H1 (cell line): ENCODE measurements at regions not wholly inside any gene's neighbourhood (a gene's known extent, or its start where the extent isn't known, plus 50 kb on each side); places are given as distances from the start of the nearest gene placed in this dataset.
"Not testable (repeated sequence)": the region's sequence is repeated elsewhere in the genome, so short reads cannot be mapped to it uniquely, and the experiment has no call there.

Experiments used
- CTCF ChIA-PET: fragments of 300-600 bp; sonication (Branson Sonifier 250); formaldehyde crosslinking; loops from one replicate; lab custom pipeline; 2021; ENCODE audit not compliant: partially characterized antibody; lab: Charles Lee
- POLR2A ChIA-PET: fragments of 300-600 bp; sonication (Branson Sonifier 250); formaldehyde crosslinking; loops from one replicate; lab custom pipeline; 2021; ENCODE audit warnings: inconsistent platforms; ENCODE audit not compliant: partially characterized antibody; lab: Charles Lee
- DNase-seq, 2 experiments: peaks; one replicate each; pipeline versions ENCODE4 v3.0.0 to v3.0.0-alpha.2; 2010 to 2022; ENCODE audit warnings: low spot score in 2 of 2, low read depth in 1 of 2, mixed read lengths in 1 of 2
- FAIRE-seq: peaks from 2 replicates; lab custom pipeline; 2011; peaks lifted over from hg19 to GRCh38; lab: Jason Lieb, UNC
- H2AFZ ChIP-seq: 2 replicates; pipeline ENCODE4 v1.8.1; 2012; ENCODE audit warnings: low read length, inconsistent platforms
- H2AK5ac ChIP-seq: 2 replicates; pipeline ENCODE4 v1.6.1; 2013; ENCODE audit warnings: low read depth, low read length
- H2BK120ac ChIP-seq: replicated peaks from 2 replicates; pipeline ENCODE3; 2013; ENCODE audit warnings: low read depth, low read length, inconsistent platforms
- H2BK12ac ChIP-seq: 2 replicates; pipeline ENCODE4 v1.6.1; 2013; ENCODE audit warnings: low read depth, low read length
- H2BK15ac ChIP-seq: 2 replicates; pipeline ENCODE4 v1.6.1; 2013; ENCODE audit warnings: low read length
- H2BK20ac ChIP-seq: 2 replicates; pipeline ENCODE4 v1.6.1; 2013; ENCODE audit warnings: low read length
- H2BK5ac ChIP-seq: 2 replicates; pipeline ENCODE4 v1.6.1; 2013; ENCODE audit warnings: low read depth, low read length
- H3K14ac ChIP-seq: 2 replicates; pipeline ENCODE4 v1.6.1; 2013; ENCODE audit warnings: inconsistent platforms; ENCODE audit not compliant: insufficient read length
- H3K18ac ChIP-seq: 2 replicates; pipeline ENCODE4 v1.6.1; 2013; ENCODE audit warnings: low read length; ENCODE audit errors: extremely low read depth
- H3K23ac ChIP-seq: 2 replicates; pipeline ENCODE4 v1.6.1; 2013; ENCODE audit warnings: inconsistent platforms; ENCODE audit not compliant: insufficient read length
- H3K23me2 ChIP-seq: 2 replicates; pipeline ENCODE4 v1.6.1; 2013; ENCODE audit warnings: low read depth, low read length
- H3K27ac ChIP-seq: 2 replicates; pipeline ENCODE4 v1.6.1; 2011; ENCODE audit warnings: low read depth, low read length, inconsistent platforms
- H3K27me3 ChIP-seq, 4 experiments: replicated peaks in 1 of 4; 1 replicate in 1 of 4; 2 replicates in 3 of 4; pipeline versions ENCODE4 v1.6.1 to v1.8.1; 2011 to 2013; ENCODE audit warnings: low read length in 3 of 4, mild to moderate bottlenecking in 3 of 4, inconsistent platforms in 2 of 4, mixed read lengths in 2 of 4, moderate library complexity in 1 of 4; ENCODE audit not compliant: control insufficient read depth in 3 of 4, insufficient read depth in 3 of 4; ENCODE audit errors: extremely low read depth in 1 of 4
- H3K36me3 ChIP-seq, 4 experiments: 2 replicates each; pipeline versions ENCODE4 v1.6.1 to v1.8.1; 2011 to 2013; ENCODE audit warnings: mild to moderate bottlenecking in 4 of 4, low read length in 3 of 4, moderate library complexity in 2 of 4, control low read depth in 1 of 4, inconsistent platforms in 1 of 4; ENCODE audit not compliant: insufficient read depth in 4 of 4, control insufficient read depth in 2 of 4
- H3K4ac ChIP-seq: replicated peaks from 2 replicates; pipeline ENCODE3; 2013; ENCODE audit warnings: low read length, low read depth, mixed read lengths, inconsistent platforms; ENCODE audit not compliant: insufficient read length
- H3K4me1 ChIP-seq, 4 experiments: replicated peaks in 1 of 4; 1 replicate in 1 of 4; 2 replicates in 3 of 4; pipeline versions ENCODE4 v1.6.1 to v1.8.1; 2011 to 2013; ENCODE audit warnings: low read length in 3 of 4, inconsistent platforms in 2 of 4, mixed read lengths in 1 of 4; ENCODE audit not compliant: insufficient read depth in 4 of 4, control insufficient read depth in 3 of 4
- H3K4me2 ChIP-seq, 2 experiments: 2 replicates each; pipeline versions ENCODE4 v1.6.1 to v1.8.1; 2011 to 2013; ENCODE audit warnings: low read depth in 2 of 2, low read length in 2 of 2, control low read depth in 1 of 2, inconsistent platforms in 1 of 2, mild to moderate bottlenecking in 1 of 2; ENCODE audit not compliant: insufficient read depth in 1 of 2
- H3K4me3 ChIP-seq, 4 experiments: fragments of 200-600, 300-600 bp in 1 of 4; sonication (generic), shearing (Covaris generic), sonication (Bioruptor Twin) in 1 of 4; 2 replicates each; pipeline versions ENCODE4 v1.5.1 to v1.8.1; 2011 to 2016; ENCODE audit warnings: low read length in 4 of 4, low read depth in 3 of 4, control low read depth in 2 of 4, inconsistent platforms in 2 of 4, mild to moderate bottlenecking in 2 of 4, mixed read lengths in 1 of 4, moderate library complexity in 1 of 4; ENCODE audit not compliant: insufficient read depth in 2 of 4; ENCODE audit errors: extremely low read depth in 1 of 4
- H3K56ac ChIP-seq: replicated peaks from 2 replicates; pipeline ENCODE3; 2013; ENCODE audit warnings: low read depth, mild to moderate bottlenecking, mixed read lengths, low read length, inconsistent platforms; ENCODE audit not compliant: insufficient read length
- H3K79me1 ChIP-seq: 2 replicates; pipeline ENCODE4 v1.6.1; 2013; ENCODE audit warnings: low read depth, low read length, control low read depth
- H3K79me2 ChIP-seq, 2 experiments: 2 replicates each; pipeline versions ENCODE4 v1.6.1 to v1.8.1; 2012 to 2013; ENCODE audit warnings: low read length in 2 of 2, mild to moderate bottlenecking in 2 of 2, inconsistent platforms in 1 of 2; ENCODE audit not compliant: insufficient read depth in 2 of 2, control insufficient read depth in 1 of 2
- H3K9ac ChIP-seq, 4 experiments: replicated peaks in 1 of 4; 1 replicate in 1 of 4; 2 replicates in 3 of 4; pipeline versions ENCODE4 v1.6.1 to v1.8.1; 2011 to 2013; ENCODE audit warnings: low read depth in 3 of 4, low read length in 3 of 4, control low read depth in 2 of 4, mild to moderate bottlenecking in 2 of 4, moderate library complexity in 2 of 4, inconsistent platforms in 1 of 4; ENCODE audit errors: extremely low read depth in 1 of 4
- H3K9me3 ChIP-seq, 2 experiments: 2 replicates each; pipeline versions ENCODE4 v1.6.1 to v1.8.1; 2012 to 2013; ENCODE audit warnings: mild to moderate bottlenecking in 2 of 2, moderate library complexity in 2 of 2, control low read depth in 1 of 2, inconsistent platforms in 1 of 2, low read depth in 1 of 2, low read length in 1 of 2, mixed read lengths in 1 of 2; ENCODE audit not compliant: insufficient read depth in 2 of 2
- H4K20me1 ChIP-seq, 2 experiments: replicated peaks in 1 of 2; 2 replicates each; pipeline versions ENCODE3 to v1.8.1; 2011 to 2013; ENCODE audit warnings: inconsistent platforms in 2 of 2, low read length in 2 of 2, mild to moderate bottlenecking in 1 of 2; ENCODE audit not compliant: insufficient read depth in 2 of 2, control insufficient read depth in 1 of 2
- H4K5ac ChIP-seq: 2 replicates; pipeline ENCODE4 v1.6.1; 2013; ENCODE audit warnings: low read length, low read depth, mixed read lengths, inconsistent platforms; ENCODE audit not compliant: insufficient read length
- H4K8ac ChIP-seq: 2 replicates; pipeline ENCODE4 v1.8.0; 2013; ENCODE audit warnings: mild to moderate bottlenecking, moderate library complexity, low read length, inconsistent platforms; ENCODE audit not compliant: insufficient read depth; ENCODE audit errors: extremely low read depth
- H4K91ac ChIP-seq: replicated peaks from 2 replicates; pipeline ENCODE3; 2013; ENCODE audit warnings: low read length, mixed read lengths, inconsistent platforms; ENCODE audit not compliant: insufficient read length
- WGBS, 2 experiments: shearing (Covaris generic) in 1 of 2; methylation state at CpG; one replicate each; pipeline versions ENCODE4 v1.1.6 to v1.1.7; 2013 to 2015; ENCODE audit warnings: low lambda C conversion rate in 2 of 2, mixed read lengths in 2 of 2, inconsistent platforms in 1 of 2, low coverage in 1 of 2, missing lambda C conversion rate in 1 of 2; ENCODE audit not compliant: insufficient replicate concordance in 2 of 2, insufficient coverage in 1 of 2, insufficient read length in 1 of 2; ENCODE audit errors: extremely low coverage in 1 of 2, missing lambda C conversion rate in 1 of 2; 5-methylcytosine and 5-hydroxymethylcytosine counted together

DNA sequence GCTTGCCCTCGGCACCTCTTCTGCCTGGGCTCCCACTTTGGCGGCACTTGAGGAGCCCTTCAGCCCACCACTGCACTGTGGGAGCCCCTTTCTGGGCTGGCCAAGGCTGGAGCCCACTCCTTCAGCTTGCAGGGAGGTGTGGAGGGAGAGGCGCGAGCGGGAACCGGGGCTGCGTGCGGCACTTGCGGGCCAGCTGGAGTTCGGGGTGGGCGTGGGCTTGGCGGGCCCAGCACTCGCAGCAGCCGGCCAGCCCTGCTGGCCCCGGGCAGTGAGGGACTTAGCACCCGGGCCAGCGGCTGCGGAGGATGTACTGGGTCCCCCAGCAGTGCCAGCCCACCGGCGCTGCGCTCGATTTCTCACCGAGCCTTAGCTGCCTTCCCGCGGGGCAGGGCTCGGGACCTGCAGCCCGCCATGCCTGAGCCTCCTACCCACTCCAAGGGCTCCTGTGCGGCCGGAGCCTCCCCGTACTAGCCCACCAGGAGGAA is 699.1 kb downstream of the C12orf50 start:
- DNase-seq, FAIRE-seq, H2BK12ac ChIP-seq, H3K4me2 ChIP-seq, H3K79me2 ChIP-seq, H3K23me2 ChIP-seq, H2BK5ac ChIP-seq, H3K23ac ChIP-seq, H3K27ac ChIP-seq, H3K9me3 ChIP-seq, H3K36me3 ChIP-seq, H2BK120ac ChIP-seq, POLR2A ChIA-PET, H2BK15ac ChIP-seq, H4K5ac ChIP-seq, H3K4ac ChIP-seq, H4K91ac ChIP-seq, H4K8ac ChIP-seq, H3K14ac ChIP-seq, H2AFZ ChIP-seq, H3K9ac ChIP-seq, H2AK5ac ChIP-seq, H3K56ac ChIP-seq, H2BK20ac ChIP-seq, H3K79me1 ChIP-seq, H3K18ac ChIP-seq, CTCF ChIA-PET, H4K20me1 ChIP-seq, H3K4me3 ChIP-seq, H3K4me1 ChIP-seq, H3K27me3 ChIP-seq: not testable (repeated sequence)
- WGBS, 2 experiments: 94% methylated on average over 17 of the region's 30 CpGs; no CpG with 5 or more reads in 1 of the 2 experiments
